GM21786 (cell line): ENCODE measurements at regions not wholly inside any gene's neighbourhood (a gene's known extent, or its start where the extent isn't known, plus 50 kb on each side); places are given as distances from the start of the nearest gene placed in this dataset.
"Not testable (repeated sequence)": the region's sequence is repeated elsewhere in the genome, so short reads cannot be mapped to it uniquely, and the experiment has no call there.

Source experiments
- ATAC-seq: cut with Tn5 transposase; IDR thresholded peaks from one replicate; pipeline ENCODE4 v1.9.1; 2021; ENCODE audit not compliant: unreplicated experiment

GRCh38 chr2:129801575-129801974 is 177.9 kb upstream of the RAB6C start:
- ATAC-seq, result no peak

GRCh38 chr2:129802290-129802689 is 177.2 kb upstream of the RAB6C start:
- no peak for ATAC-seq

GRCh38 chr2:129803032-129803431 is 176.4 kb upstream of the RAB6C start:
- ATAC-seq, result no peak

- ATAC-seq, result no peak
Observed at GRCh38 chr2:129803871-129804270, 175.6 kb upstream of the RAB6C start.

GRCh38 chr2:129805899-129806298 is 173.6 kb upstream of the RAB6C start:
- ATAC-seq, result no peak

- no peak for ATAC-seq
Observed at GRCh38 chr2:129806317-129806716, 173.1 kb upstream of the RAB6C start.

- ATAC-seq, result no peak
Observed at GRCh38 chr2:129806990-129807389, 172.5 kb upstream of the RAB6C start.

GRCh38 chr2:129807642-129808338 is 171.7 kb upstream of the RAB6C start:
- not testable (repeated sequence) for ATAC-seq

- no peak for ATAC-seq
Observed at GRCh38 chr2:129810521-129810920, 168.9 kb upstream of the RAB6C start.

- ATAC-seq, result peak; percentile 86
Observed at GRCh38 chr2:129812071-129812470, 167.4 kb upstream of the RAB6C start.

- ATAC-seq, result no peak
Observed at GRCh38 chr2:129812654-129813053, 166.8 kb upstream of the RAB6C start.

GRCh38 chr2:129813404-129813803 is 166.1 kb upstream of the RAB6C start:
- no peak for ATAC-seq

- no peak for ATAC-seq
Observed at GRCh38 chr2:129816813-129817574, 162.5 kb upstream of the RAB6C start.

- ATAC-seq, result no peak
Observed at GRCh38 chr2:129819855-129820254, 159.6 kb upstream of the RAB6C start.

GRCh38 chr2:129820908-129821307 is 158.6 kb upstream of the RAB6C start:
- no peak for ATAC-seq

- ATAC-seq, result no peak
Observed at GRCh38 chr2:129821445-129821844, 158.0 kb upstream of the RAB6C start.

GRCh38 chr2:129823044-129823443 is 156.4 kb upstream of the RAB6C start:
- no peak for ATAC-seq

GRCh38 chr2:129827311-129828090 is 152.0 kb upstream of the RAB6C start:
- ATAC-seq, result no peak

GRCh38 chr2:129828792-129829191 is 150.7 kb upstream of the RAB6C start:
- no peak for ATAC-seq

- ATAC-seq, result no peak
Observed at GRCh38 chr2:129829588-129829987, 149.9 kb upstream of the RAB6C start.

GRCh38 chr2:129831018-129831417 is 148.4 kb upstream of the RAB6C start:
- no peak for ATAC-seq

GRCh38 chr2:129833465-129833864 is 146.0 kb upstream of the RAB6C start:
- ATAC-seq, result not testable (repeated sequence)
